GM21528 (cell line): ENCODE measurements at regions not wholly inside any gene's neighbourhood (a gene's known extent, or its start where the extent isn't known, plus 50 kb on each side); places are given as distances from the start of the nearest gene placed in this dataset.

ENCODE experiments used
- ATAC-seq: cut with Tn5 transposase; IDR thresholded peaks from one replicate; pipeline ENCODE4 v1.9.1; 2021; ENCODE audit warnings: mild to moderate bottlenecking, moderate library complexity; ENCODE audit not compliant: unreplicated experiment, low FRiP score

DNA sequence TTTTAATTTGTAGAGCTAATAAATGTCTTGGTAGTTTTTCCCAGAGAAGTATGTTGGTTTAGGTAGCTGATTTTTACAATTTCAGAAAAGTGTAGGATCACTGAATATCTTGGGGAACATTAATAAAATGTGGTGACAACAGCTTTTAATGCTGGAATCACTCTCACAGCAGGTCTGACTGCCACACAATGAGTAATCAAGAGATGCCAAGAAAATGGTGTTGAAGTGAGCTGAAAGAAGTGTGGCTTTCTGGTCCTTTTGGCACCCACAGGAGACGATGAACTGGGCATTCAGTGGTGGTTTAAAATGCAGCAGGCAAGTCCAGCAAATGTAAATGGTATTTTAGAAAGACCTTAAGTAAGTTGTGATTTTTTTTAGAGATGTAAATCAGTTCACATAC, 175.8 kb downstream of the CBLN2 start:
- no peak for ATAC-seq

DNA sequence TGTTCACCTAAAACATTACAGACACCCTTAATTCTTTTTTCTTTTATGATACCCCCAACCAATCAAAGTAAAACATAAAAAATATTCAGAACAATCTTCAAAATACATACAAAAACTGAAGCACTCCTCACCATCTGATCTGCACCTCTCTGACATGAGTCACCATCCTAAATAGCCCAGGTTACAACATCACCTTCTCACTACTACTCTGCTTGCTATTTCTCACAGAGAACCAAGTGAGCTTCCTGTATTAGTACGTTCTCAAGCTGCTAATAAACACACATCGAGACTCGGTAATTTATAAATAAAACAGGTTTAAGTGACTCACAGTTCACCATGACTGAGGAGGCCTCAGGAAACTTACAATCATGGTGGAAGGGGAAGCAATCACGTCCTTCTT, 183.5 kb downstream of the CBLN2 start:
- no peak for ATAC-seq

DNA sequence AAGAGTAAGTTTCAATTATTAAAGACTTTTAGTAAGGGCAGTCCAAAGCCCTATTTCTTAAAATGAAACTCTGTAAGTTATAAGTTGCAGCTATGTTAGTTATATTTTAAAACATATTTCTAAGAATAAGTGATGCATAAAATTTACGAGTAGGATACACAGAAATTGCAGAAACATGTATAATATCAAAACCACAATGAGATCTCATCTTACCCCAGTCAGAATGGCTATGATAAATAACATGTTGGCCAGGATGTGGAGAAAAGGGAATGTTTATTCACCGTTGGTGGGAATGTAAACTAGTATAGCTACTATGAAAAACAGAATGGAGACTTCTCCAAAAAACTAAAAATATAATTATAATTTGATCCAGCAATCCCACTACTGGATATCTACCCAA, 201.2 kb downstream of the CBLN2 start:
- ATAC-seq = no peak

DNA sequence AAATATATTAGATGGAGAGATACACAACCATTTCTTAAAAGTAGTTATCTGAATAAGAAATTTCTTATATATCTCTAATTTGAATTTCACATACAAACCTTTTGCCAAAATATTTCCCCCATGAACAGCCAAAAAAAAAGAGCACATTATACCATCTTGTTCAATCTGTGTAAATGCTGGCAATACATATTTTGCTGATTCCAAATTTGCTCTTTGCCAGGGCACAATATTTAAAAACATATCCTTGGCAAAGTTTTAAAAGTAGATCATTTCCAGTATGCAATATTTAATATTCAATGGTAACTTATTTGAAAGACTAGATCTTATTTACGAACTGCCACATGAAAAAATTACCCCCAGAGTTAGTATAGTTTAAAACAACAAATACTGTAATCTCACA, 204.2 kb downstream of the CBLN2 start:
- ATAC-seq = no peak

DNA sequence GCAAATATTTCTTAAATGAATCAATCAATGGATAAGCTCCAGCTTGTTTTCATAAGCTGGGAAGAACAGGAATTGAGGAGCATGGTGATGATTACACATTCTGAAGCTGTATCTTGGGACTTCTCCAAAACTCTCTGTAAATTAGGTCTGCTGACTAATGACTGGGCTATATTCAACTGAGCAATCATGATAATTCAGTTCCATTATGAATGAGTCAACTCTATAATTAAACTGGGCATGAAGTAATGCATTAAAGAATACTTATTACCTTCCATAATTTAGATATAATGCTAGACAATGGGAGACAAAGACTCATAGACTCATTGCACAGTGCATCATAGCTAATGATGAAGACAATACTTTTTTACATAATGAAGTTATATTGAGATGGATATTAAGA, 207.4 kb downstream of the CBLN2 start:
- no peak for ATAC-seq

DNA sequence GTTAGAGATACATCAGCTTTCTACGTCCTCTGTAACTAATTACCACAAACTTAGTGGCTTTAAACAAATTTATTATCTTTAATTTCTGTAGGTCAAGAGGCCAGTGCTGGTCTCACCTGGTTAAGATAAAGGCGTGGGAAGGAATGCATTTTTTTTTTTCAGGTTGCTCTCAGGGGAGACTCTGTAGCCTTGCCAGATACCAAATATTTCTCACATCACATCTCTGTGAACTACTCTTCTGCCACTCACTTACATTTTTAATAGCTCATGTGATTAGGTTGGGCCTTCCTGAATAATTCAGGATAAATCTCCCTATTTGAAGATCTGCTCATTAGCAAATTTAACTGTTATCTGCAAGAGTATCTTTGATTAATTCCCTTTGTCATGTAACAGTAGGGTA, 214.6 kb downstream of the CBLN2 start:
- ATAC-seq = no peak

DNA sequence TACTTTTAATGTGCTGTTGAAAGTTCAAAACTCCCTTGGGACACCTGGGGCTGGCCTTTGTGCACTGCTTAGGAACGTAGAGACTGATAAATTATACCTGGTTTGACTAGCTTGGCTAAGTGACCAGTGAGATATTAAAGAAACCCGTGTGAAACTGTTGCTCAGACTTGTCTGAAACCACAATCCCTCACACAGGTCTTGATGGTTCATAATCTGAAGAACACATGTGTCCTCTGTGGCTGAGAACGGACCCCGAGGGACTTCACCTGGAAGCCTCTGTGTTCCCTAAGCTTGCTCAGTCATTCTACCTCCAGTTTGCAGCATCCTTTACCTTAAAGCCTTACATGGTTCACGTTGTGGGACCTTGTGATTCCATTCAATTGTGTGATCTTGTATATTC, 218.8 kb downstream of the CBLN2 start:
- ATAC-seq = no peak

GRCh38 chr18:72324677-72325076, 219.5 kb downstream of the CBLN2 start:
- no peak for ATAC-seq

DNA sequence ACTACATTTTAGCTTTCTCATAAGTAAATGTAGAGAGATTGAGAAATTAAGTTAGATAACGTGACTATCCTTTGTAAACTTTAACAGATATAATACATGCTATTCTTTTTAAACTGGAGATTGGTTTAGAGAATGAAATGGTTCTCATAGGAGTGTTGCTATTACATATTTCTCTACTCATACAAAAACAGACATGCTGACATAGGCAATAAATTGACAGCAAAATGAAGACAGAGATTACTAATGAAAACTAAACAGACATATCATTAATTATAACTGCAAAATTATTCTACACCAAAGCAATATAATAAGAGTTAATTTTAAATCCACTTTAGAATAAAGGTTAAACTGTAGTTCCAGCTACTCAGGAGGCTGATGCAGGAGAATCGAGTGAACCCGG, 227.6 kb downstream of the CBLN2 start:
- ATAC-seq = no peak

DNA sequence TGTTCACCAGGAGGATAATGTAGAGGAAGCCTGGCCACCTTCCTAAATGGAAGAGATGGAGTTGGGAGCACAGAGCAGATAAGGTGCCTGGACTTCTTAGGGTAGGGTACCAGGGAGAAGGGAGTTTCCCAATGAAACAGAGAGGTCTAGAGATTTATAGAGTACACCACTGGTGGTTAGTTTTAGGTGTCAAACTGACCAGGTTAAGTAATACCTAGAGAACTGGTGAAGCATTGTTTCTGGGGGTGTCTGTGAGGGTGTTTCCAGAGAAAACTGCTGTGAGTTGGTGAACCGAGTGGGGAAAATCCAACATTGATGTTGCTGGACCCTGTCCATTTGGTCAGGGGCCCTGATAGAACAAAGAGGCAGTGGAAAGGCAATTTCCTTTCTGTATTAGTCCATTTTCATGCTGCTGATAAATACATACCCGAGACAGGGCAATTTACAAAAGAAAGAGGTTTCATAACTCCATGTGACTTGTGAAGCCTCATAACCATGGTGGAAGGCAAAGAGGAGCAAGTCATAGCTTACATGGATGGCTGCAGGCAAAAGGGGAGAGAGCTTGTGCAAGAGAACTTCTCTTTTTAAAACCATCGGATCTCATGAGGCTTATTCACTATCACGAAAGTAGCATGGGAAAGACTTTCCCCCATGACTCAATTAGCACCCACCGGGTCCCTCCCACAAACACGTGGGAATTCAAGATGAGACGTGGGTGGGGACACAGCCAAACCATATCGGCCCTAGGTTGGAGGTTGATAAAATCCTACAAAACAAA, 260.8 kb downstream of the CBLN2 start:
- ATAC-seq = no peak

GRCh38 chr18:72273025-72273424, 271.1 kb downstream of the CBLN2 start:
- no peak for ATAC-seq

DNA sequence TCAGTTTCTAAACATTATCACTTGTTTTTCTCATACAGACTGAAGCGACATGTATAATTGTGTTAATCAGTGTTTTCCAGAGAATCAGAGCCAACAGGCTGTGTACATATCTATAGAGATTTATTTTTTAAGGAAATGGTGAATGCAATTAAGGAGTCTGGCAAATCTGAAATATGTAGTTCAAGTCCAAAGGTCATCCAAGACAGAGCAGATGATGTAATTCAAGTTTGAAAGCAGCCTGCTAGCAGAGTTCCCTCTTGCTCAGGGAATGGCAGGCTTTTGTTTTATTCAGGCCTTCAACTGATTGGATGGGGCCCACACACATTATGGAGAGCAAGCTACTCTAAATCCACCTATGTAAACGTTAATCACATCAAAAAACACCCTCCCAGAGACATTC, 282.6 kb downstream of the CBLN2 start:
- no peak for ATAC-seq

DNA sequence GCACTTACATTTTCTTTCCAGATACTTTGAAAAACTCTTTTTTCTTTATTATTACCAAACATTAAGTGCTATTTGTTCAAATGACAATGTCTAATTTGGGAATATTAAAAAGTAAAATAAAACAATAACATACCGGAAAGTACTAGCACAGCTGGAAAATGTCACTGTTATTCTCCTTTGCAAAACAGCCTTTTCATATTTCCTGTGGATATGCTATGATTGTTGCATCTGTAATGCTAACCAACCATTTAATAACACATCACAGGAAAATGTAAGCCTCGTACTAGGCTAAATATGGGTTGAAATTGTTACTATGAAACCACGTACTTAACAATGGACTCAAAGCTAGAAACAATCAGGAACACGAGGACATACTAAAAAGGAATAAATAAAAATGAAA, 298.1 kb downstream of the CBLN2 start:
- ATAC-seq = no peak

GRCh38 chr18:72235422-72235821, 308.7 kb downstream of the CBLN2 start:
- ATAC-seq = no peak

DNA sequence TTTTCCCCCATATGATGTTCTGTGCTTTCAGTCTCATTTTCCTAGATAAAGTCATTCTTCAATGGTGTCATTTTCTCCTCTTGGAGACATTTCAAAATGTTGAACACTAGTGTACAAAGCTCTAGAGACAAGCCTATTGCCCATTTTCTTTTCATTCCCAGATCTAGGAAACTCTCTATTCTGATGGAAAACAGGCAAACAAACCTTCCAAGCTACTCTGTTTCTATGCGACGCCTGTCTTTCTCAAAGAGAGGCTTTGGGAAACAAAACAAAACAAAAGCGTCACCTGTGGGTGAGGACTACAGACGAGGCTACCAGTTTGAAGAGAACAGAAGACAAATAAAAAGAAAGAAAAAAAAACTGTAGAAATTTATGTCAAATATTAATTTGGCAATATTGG, 311.0 kb downstream of the CBLN2 start:
- no peak for ATAC-seq

DNA sequence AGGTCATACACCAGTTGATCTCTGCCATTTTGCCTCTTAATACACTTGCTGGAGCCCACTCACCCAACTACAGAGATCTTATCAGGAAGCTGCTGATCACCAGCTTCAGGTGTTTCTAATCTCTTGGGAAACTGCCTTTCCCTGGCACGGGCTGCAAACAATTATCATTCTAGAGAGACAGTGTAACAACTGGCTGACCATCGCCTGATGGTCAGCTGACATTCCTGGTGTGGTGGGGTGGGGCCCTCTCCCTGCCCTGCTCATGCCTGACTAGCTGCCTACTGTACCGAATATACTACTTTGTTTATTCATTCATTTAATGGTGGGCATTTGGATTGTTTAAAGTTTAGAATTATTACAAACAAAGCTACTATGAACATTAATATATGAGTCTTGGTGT, 311.5 kb downstream of the CBLN2 start:
- no peak for ATAC-seq

- ATAC-seq = no peak
Measured at GRCh38 chr18:72225958-72226357, 318.2 kb downstream of the CBLN2 start.

DNA sequence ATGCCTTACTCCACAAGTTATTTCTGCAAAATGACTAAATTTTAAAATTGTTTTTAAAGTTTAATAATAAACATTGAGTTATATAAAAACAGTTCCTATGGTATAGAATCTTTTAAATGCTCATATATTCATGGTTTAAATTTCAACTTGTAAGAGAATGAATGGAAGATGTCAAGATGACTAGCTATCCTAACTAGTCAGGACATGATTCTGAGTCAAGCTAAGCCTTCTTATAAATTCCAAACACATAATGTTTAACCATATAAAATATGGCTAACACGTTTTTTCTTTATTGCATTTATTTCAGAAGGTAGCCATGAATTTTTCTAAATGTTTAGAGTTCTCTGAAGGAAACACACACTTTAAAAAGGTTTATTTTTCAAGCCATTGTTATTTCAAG, 320.4 kb downstream of the CBLN2 start:
- ATAC-seq = no peak

GRCh38 chr18:72208920-72209676, 335.0 kb downstream of the CBLN2 start:
- no peak for ATAC-seq

- no peak for ATAC-seq
Measured at GRCh38 chr18:72207280-72207679, 336.9 kb downstream of the CBLN2 start.

- ATAC-seq = no peak
Measured at GRCh38 chr18:72206814-72207213, 337.3 kb downstream of the CBLN2 start.

GRCh38 chr18:72201032-72201431, 343.1 kb downstream of the CBLN2 start:
- no peak for ATAC-seq
